ENCODE measurements at regions not wholly inside any gene's neighbourhood (a gene's known extent, or its start where the extent isn't known, plus 50 kb on each side); places are given as distances from the start of the nearest gene placed in this dataset.

GRCh38 chr20:40441771-40442170 lies 247.3 kb downstream of the MAFB start (continued):
- TF ChIP-seq REST (IDR thresholded peaks at IDR 0.05; ENCODE audit: unreplicated experiment), result no peak
- TF ChIP-seq ETS1 (IDR thresholded peaks at IDR 0.05), result no peak
- TF ChIP-seq ZNF331 (CRISPR knock-in tag; IDR thresholded peaks at IDR 0.05; ENCODE audit: low read depth), result no peak

GRCh38 chr20:40438161-40438830 lies 250.7 kb downstream of the MAFB start:
- Mint-ChIP-seq H3K4me1 (peaks cover 18% of the 10 kb centered on the region), H3K9me3 (no peaks in the 10 kb centered on the region), H3K36me3 (ENCODE audit: low read depth) (no peaks in the 10 kb centered on the region), H3K4me3 (no peak overlapping the region), H3K27ac (no peak overlapping the region), H3K27me3 (ENCODE audit: insufficient read depth, low read depth, poor library complexity) (peaks cover 1% of the 10 kb centered on the region)
- ATAC-seq (no peak), DNase-seq (ENCODE audit: low spot score) (no peak)
- H3K36me3 ChIP-seq (ENCODE audit: insufficient read depth), result no peaks in the 10 kb centered on the region
- H4K20me1 ChIP-seq (replicated peaks; ENCODE audit: insufficient read depth), result no peaks in the 10 kb centered on the region
- H3K79me2 ChIP-seq (replicated peaks; ENCODE audit: insufficient read depth), result no peaks in the 10 kb centered on the region
- H3K9me2 ChIP-seq (ENCODE audit: insufficient read depth), result peaks cover 10% of the 10 kb centered on the region
- H3K4me3 ChIP-seq, result no peak overlapping the region
- H3K4me1 ChIP-seq (ENCODE audit: insufficient read depth), result no peaks in the 10 kb centered on the region
- H3F3A ChIP-seq (replicated peaks; ENCODE audit: low read depth), result no peaks in the 10 kb centered on the region
- no peak overlapping the region for H3K4me2 ChIP-seq
- 0 out of 2 replicates have a peak overlapping the region, but pooled peaks have one; percentile 60 for H2AFZ ChIP-seq
- H3K27me3 ChIP-seq (ENCODE audit: insufficient read depth), result no peaks in the 10 kb centered on the region
- no peak overlapping the region for H3K27ac ChIP-seq (ENCODE audit: low read depth)
- no peak for TF ChIP-seq ETS1 (IDR thresholded peaks at IDR 0.05)
- TF ChIP-seq JUNB (IDR thresholded peaks at IDR 0.05; ENCODE audit: unreplicated experiment), result no peak
- no peak for TF ChIP-seq STAT1 (IDR thresholded peaks at IDR 0.05; ENCODE audit: unreplicated experiment)
- TF ChIP-seq ZNF114 (CRISPR knock-in tag; IDR thresholded peaks at IDR 0.05), result no peak
- no peak for TF ChIP-seq EZH2phosphoT487 (IDR thresholded peaks at IDR 0.05; ENCODE audit: unreplicated experiment)
- TF ChIP-seq NANOG (IDR thresholded peaks at IDR 0.05; ENCODE audit: borderline replicate concordance), result no peak
- no peak for TF ChIP-seq CREB1 (CRISPR knock-in tag; IDR thresholded peaks at IDR 0.05; ENCODE audit: low read depth)
- TF ChIP-seq EZH2 (IDR thresholded peaks at IDR 0.05; ENCODE audit: low read depth, unreplicated experiment), result no peak
- no peak for TF ChIP-seq ZNF462 (CRISPR knock-in tag; IDR thresholded peaks at IDR 0.05)
